Daoy (cell line): ENCODE measurements at regions not wholly inside any gene's neighbourhood (a gene's known extent, or its start where the extent isn't known, plus 50 kb on each side); places are given as distances from the start of the nearest gene placed in this dataset.

Source experiments
- DNase-seq: peaks from one replicate; pipeline ENCODE4 v3.0.0-alpha.2; 2015; ENCODE audit warnings: low read depth

- DNase-seq: no peak
These were observed 50.5 kb upstream of the LRRC1 start for GRCh38 chr6:53744321-53744720.

GRCh38 chr6:53741034-53741823 lies 53.6 kb upstream of the LRRC1 start:
- DNase-seq: no peak

- DNase-seq: no peak
These were observed 57.1 kb upstream of the LRRC1 start for GRCh38 chr6:53737746-53738145.

GRCh38 chr6:53735896-53736295 lies 58.9 kb upstream of the LRRC1 start:
- no peak for DNase-seq

GRCh38 chr6:53734473-53735299 lies 60.1 kb upstream of the LRRC1 start:
- DNase-seq: peak; percentile 85

- no peak for DNase-seq
These were observed 62.8 kb upstream of the LRRC1 start for GRCh38 chr6:53731866-53732636.

- DNase-seq: no peak
These were observed 64.0 kb upstream of the LRRC1 start for GRCh38 chr6:53730767-53731166.

- peak; percentile 60 for DNase-seq
These were observed 63.1 kb upstream of the KLHL31 start for GRCh38 chr6:53728570-53729194.

GRCh38 chr6:53727748-53728147 lies 62.2 kb upstream of the KLHL31 start:
- DNase-seq: no peak

- peak; percentile 87 for DNase-seq
These were observed 60.4 kb upstream of the KLHL31 start for GRCh38 chr6:53725791-53726575.

- no peak for DNase-seq
These were observed 58.9 kb upstream of the KLHL31 start for GRCh38 chr6:53724501-53724900.

GRCh38 chr6:53723331-53723730 lies 57.8 kb upstream of the KLHL31 start:
- DNase-seq: no peak

GRCh38 chr6:53721766-53722165 lies 56.2 kb upstream of the KLHL31 start:
- no peak for DNase-seq

- DNase-seq: peak; percentile 66
These were observed 53.3 kb upstream of the KLHL31 start for GRCh38 chr6:53718597-53719460.

GRCh38 chr6:53717566-53717965 lies 52.0 kb upstream of the KLHL31 start:
- no peak for DNase-seq

- DNase-seq: no peak
These were observed 49.9 kb upstream of the KLHL31 start for GRCh38 chr6:53715434-53715833.
